ENCODE measurements at regions not wholly inside any gene's neighbourhood (a gene's known extent, or its start where the extent isn't known, plus 50 kb on each side); places are given as distances from the start of the nearest gene placed in this dataset.

GRCh38 chr5:56413546-56413945 is 180.4 kb upstream of the ANKRD55 start:
- WGBS, result 69% methylated on average over 4 of the region's 4 CpGs
- no peak for DNase-seq (ENCODE audit: low spot score)
- Histone ChIP-seq H3K27ac (no peak overlapping the region), H3K4me1 (replicated peaks) (no peaks in the 10 kb centered on the region), H3K9me3 (no peaks in the 10 kb centered on the region), H3K27me3 (replicated peaks; ENCODE audit: insufficient read depth) (no peaks in the 10 kb centered on the region), H3K4me3 (no peak overlapping the region), H3K36me3 (no peaks in the 10 kb centered on the region)
- intact Hi-C loops (cut with DNase I), result no loop called here
- TF ChIP-seq, protein P1, sequence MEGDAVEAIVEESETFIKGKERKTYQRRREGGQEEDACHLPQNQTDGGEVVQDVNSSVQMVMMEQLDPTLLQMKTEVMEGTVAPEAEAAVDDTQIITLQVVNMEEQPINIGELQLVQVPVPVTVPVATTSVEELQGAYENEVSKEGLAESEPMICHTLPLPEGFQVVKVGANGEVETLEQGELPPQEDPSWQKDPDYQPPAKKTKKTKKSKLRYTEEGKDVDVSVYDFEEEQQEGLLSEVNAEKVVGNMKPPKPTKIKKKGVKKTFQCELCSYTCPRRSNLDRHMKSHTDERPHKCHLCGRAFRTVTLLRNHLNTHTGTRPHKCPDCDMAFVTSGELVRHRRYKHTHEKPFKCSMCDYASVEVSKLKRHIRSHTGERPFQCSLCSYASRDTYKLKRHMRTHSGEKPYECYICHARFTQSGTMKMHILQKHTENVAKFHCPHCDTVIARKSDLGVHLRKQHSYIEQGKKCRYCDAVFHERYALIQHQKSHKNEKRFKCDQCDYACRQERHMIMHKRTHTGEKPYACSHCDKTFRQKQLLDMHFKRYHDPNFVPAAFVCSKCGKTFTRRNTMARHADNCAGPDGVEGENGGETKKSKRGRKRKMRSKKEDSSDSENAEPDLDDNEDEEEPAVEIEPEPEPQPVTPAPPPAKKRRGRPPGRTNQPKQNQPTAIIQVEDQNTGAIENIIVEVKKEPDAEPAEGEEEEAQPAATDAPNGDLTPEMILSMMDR (IDR thresholded peaks at IDR 0.05), result no peak
- TF ChIP-seq POLR2AphosphoS5 (IDR thresholded peaks at IDR 0.05) (no peak), POLR2A (IDR thresholded peaks at IDR 0.05) (no peak)

GRCh38 chr5:56412601-56413379 is 179.7 kb upstream of the ANKRD55 start:
- H3K4me1 ChIP-seq (replicated peaks), result no peaks in the 10 kb centered on the region

GRCh38 chr5:56410696-56411095 is 177.6 kb upstream of the ANKRD55 start:
- Histone ChIP-seq H3K27ac (no peak overlapping the region), H3K4me3 (no peak overlapping the region), H3K9me3 (no peaks in the 10 kb centered on the region), H3K36me3 (no peaks in the 10 kb centered on the region), H3K27me3 (replicated peaks; ENCODE audit: insufficient read depth) (no peaks in the 10 kb centered on the region), H3K4me1 (replicated peaks) (no peaks in the 10 kb centered on the region)
- WGBS, result 84% methylated on average over 6 of the region's 6 CpGs
- DNase-seq (ENCODE audit: low spot score), result no peak
- TF ChIP-seq, protein P1 (IDR thresholded peaks at IDR 0.05), result no peak
- TF ChIP-seq POLR2AphosphoS5 (IDR thresholded peaks at IDR 0.05) (no peak), POLR2A (IDR thresholded peaks at IDR 0.05) (no peak)
- intact Hi-C loops (cut with DNase I), result no loop called here

More at GRCh38 chr5:56412601-56413379, 179.7 kb upstream of the ANKRD55 start:
- Histone ChIP-seq H3K27me3 (replicated peaks; ENCODE audit: insufficient read depth) (no peaks in the 10 kb centered on the region), H3K4me3 (no peak overlapping the region), H3K9me3 (no peaks in the 10 kb centered on the region), H3K27ac (no peak overlapping the region), H3K36me3 (no peaks in the 10 kb centered on the region)
- DNase-seq (ENCODE audit: low spot score), result peak; percentile 6
- no peak for TF ChIP-seq POLR2AphosphoS5 (IDR thresholded peaks at IDR 0.05)
- TF ChIP-seq POLR2A (IDR thresholded peaks at IDR 0.05), result no peak
- TF ChIP-seq, protein P1 (IDR thresholded peaks at IDR 0.05), result no peak
- 54% methylated on average over 9 of the region's 9 CpGs for WGBS
- intact Hi-C loops (cut with DNase I), result no loop called here

- 72% methylated on average over 13 of the region's 13 CpGs for WGBS
- H3K36me3 ChIP-seq, result no peaks in the 10 kb centered on the region
- intact Hi-C loops (cut with DNase I), result no loop called here
- H3K4me1 ChIP-seq (replicated peaks), result no peaks in the 10 kb centered on the region
- H3K27ac ChIP-seq, result no peak overlapping the region
- no peaks in the 10 kb centered on the region for H3K9me3 ChIP-seq
- no peak for TF ChIP-seq POLR2A (IDR thresholded peaks at IDR 0.05)
- TF ChIP-seq, protein P1 (IDR thresholded peaks at IDR 0.05), result no peak
- no peak overlapping the region for H3K4me3 ChIP-seq
- DNase-seq (ENCODE audit: low spot score), result no peak
- H3K27me3 ChIP-seq (replicated peaks; ENCODE audit: insufficient read depth), result no peaks in the 10 kb centered on the region
These were observed 176.4 kb upstream of the ANKRD55 start for GRCh38 chr5:56409331-56410190.

All from prostate gland (tissue), 2 donors.